ENCODE measurements at regions not wholly inside any gene's neighbourhood (a gene's known extent, or its start where the extent isn't known, plus 50 kb on each side); places are given as distances from the start of the nearest gene placed in this dataset.
"Not testable (repeated sequence)": the region's sequence is repeated elsewhere in the genome, so short reads cannot be mapped to it uniquely, and the experiment has no call there.

- TF ChIP-seq, protein P1, sequence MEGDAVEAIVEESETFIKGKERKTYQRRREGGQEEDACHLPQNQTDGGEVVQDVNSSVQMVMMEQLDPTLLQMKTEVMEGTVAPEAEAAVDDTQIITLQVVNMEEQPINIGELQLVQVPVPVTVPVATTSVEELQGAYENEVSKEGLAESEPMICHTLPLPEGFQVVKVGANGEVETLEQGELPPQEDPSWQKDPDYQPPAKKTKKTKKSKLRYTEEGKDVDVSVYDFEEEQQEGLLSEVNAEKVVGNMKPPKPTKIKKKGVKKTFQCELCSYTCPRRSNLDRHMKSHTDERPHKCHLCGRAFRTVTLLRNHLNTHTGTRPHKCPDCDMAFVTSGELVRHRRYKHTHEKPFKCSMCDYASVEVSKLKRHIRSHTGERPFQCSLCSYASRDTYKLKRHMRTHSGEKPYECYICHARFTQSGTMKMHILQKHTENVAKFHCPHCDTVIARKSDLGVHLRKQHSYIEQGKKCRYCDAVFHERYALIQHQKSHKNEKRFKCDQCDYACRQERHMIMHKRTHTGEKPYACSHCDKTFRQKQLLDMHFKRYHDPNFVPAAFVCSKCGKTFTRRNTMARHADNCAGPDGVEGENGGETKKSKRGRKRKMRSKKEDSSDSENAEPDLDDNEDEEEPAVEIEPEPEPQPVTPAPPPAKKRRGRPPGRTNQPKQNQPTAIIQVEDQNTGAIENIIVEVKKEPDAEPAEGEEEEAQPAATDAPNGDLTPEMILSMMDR (IDR thresholded peaks at IDR 0.05 in 8 of 11, conservative IDR thresholded peaks at IDR 0.05 in 3 of 11) = not testable (repeated sequence)
- TF ChIP-seq POLR2A, POLR2AphosphoS5 (IDR thresholded peaks at IDR 0.05): not testable (repeated sequence)
These were observed 70.2 kb upstream of the RUBCNL start for GRCh38 chr13:46457255-46457654.
